Mesendoderm (in vitro differentiated cells): ENCODE measurements at regions not wholly inside any gene's neighbourhood (a gene's known extent, or its start where the extent isn't known, plus 50 kb on each side); places are given as distances from the start of the nearest gene placed in this dataset.

ENCODE experiments used
- DNase-seq: peaks from one replicate; pipeline ENCODE4 v3.0.0; 2013
- H2AK5ac ChIP-seq: 2 replicates; pipeline ENCODE4 v1.6.1; 2013; ENCODE audit warnings: low read length, inconsistent platforms
- H2BK120ac ChIP-seq: 2 replicates; pipeline ENCODE4 v1.6.1; 2013; ENCODE audit warnings: low read depth, mild to moderate bottlenecking, low read length, moderate library complexity, mixed read lengths
- H2BK15ac ChIP-seq: replicated peaks from 2 replicates; pipeline ENCODE4 v1.6.1; 2013; ENCODE audit warnings: low read depth, mild to moderate bottlenecking, moderate library complexity
- H2BK5ac ChIP-seq: 2 replicates; pipeline ENCODE4 v1.6.1; 2013; ENCODE audit warnings: low read length, inconsistent platforms
- H3K18ac ChIP-seq: 2 replicates; pipeline ENCODE4 v1.6.1; 2013; ENCODE audit warnings: mild to moderate bottlenecking, low read length, mixed read lengths
- H3K23ac ChIP-seq: one replicate; pipeline ENCODE4 v1.6.1; 2013; ENCODE audit warnings: low read length
- H3K27ac ChIP-seq: 2 replicates; pipeline ENCODE4 v1.5.1; 2013; ENCODE audit warnings: low read depth, mild to moderate bottlenecking, inconsistent platforms, low read length, moderate library complexity
- H3K27me3 ChIP-seq: 2 replicates; pipeline ENCODE4 v1.6.1; 2013; ENCODE audit warnings: low read length, control low read depth, mild to moderate bottlenecking, inconsistent platforms; ENCODE audit not compliant: insufficient read depth, poor library complexity
- H3K36me3 ChIP-seq: 2 replicates; pipeline ENCODE4 v1.6.1; 2013; ENCODE audit warnings: low read length, inconsistent platforms; ENCODE audit not compliant: control insufficient read depth, insufficient read depth
- H3K4ac ChIP-seq: one replicate; pipeline ENCODE4 v1.6.1; 2013; ENCODE audit warnings: low read depth, mild to moderate bottlenecking, low read length, moderate library complexity
- H3K4me1 ChIP-seq: 2 replicates; pipeline ENCODE4 v1.6.1; 2013; ENCODE audit warnings: low read depth, low read length, inconsistent platforms; ENCODE audit not compliant: control insufficient read depth
- H3K4me2 ChIP-seq: 2 replicates; pipeline ENCODE4 v1.6.1; 2013; ENCODE audit warnings: low read length
- H3K4me3 ChIP-seq: 2 replicates; pipeline ENCODE4 v1.5.1; 2013; ENCODE audit warnings: mild to moderate bottlenecking, low read length
- H3K56ac ChIP-seq: one replicate; pipeline ENCODE4 v1.6.1; 2013; ENCODE audit warnings: low read length
- H3K79me1 ChIP-seq: 2 replicates; pipeline ENCODE4 v1.6.1; 2013; ENCODE audit warnings: low read length, inconsistent platforms
- H3K79me2 ChIP-seq: 2 replicates; pipeline ENCODE4 v1.6.1; 2013; ENCODE audit warnings: mild to moderate bottlenecking, low read length; ENCODE audit not compliant: control insufficient read depth, insufficient read depth
- H3K9ac ChIP-seq: 2 replicates; pipeline ENCODE4 v1.6.1; 2013; ENCODE audit warnings: low read length, inconsistent platforms
- H4K5ac ChIP-seq: one replicate; pipeline ENCODE4 v1.6.1; 2013; ENCODE audit warnings: low read length
- H4K8ac ChIP-seq: one replicate; pipeline ENCODE4 v1.6.1; 2013; ENCODE audit warnings: low read depth, mild to moderate bottlenecking, control low read depth, low read length, moderate library complexity
- WGBS: extraction: QIAGEN DNeasy Blood & Tissue Kit; methylation state at CpG from one replicate; pipeline ENCODE4 v1.1.7; 2013; ENCODE audit warnings: low lambda C conversion rate, missing lambda C conversion rate; ENCODE audit not compliant: insufficient coverage; ENCODE audit errors: extremely low coverage; 5-methylcytosine and 5-hydroxymethylcytosine counted together

- Histone ChIP-seq H3K23ac (no peak overlapping the region), H3K79me2 (no peaks in the 10 kb centered on the region), H3K4ac (no peak overlapping the region), H4K5ac (no peak overlapping the region), H2BK5ac (no peak overlapping the region), H3K4me2 (no peak overlapping the region), H2BK15ac (no peak overlapping the region), H4K8ac (no peak overlapping the region), H3K4me3 (no peak overlapping the region), H3K27me3 (no peaks in the 10 kb centered on the region), H2AK5ac (no peak overlapping the region), H3K4me1 (no peaks in the 10 kb centered on the region), H3K36me3 (no peaks in the 10 kb centered on the region), H3K56ac (no peak overlapping the region), H2BK120ac (no peak overlapping the region), H3K27ac (no peak overlapping the region), H3K18ac (no peak overlapping the region), H3K9ac (no peak overlapping the region), H3K79me1 (no peaks in the 10 kb centered on the region)
- no CpG with 5 or more reads among the region's 11 CpGs for WGBS
- DNase-seq: no peak
These were observed 111.4 kb downstream of the CPZ start for GRCh38 chr4:8703857-8704495.

DNA sequence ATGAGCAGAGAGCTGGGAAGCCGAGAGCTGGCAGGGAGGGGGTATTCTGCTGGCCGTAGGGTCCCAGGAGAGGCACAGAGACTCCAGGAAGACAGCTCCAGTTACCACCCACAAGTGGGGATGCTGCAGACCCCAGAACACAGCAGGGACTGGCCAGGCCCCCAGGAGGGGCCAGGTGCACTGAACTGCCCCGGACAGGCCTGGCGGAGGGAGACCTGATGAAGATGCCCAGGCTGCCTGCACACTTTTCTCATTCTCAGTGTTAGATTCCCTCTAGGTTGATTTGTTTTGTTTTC, 110.8 kb downstream of the CPZ start:
- Histone ChIP-seq H2BK5ac (no peak overlapping the region), H3K27me3 (no peaks in the 10 kb centered on the region), H3K4ac (no peak overlapping the region), H3K23ac (no peak overlapping the region), H3K9ac (no peak overlapping the region), H3K27ac (no peak overlapping the region), H4K8ac (no peak overlapping the region), H3K56ac (no peak overlapping the region), H2BK15ac (no peak overlapping the region), H3K4me2 (no peak overlapping the region), H2AK5ac (no peak overlapping the region), H3K79me2 (no peaks in the 10 kb centered on the region), H3K79me1 (no peaks in the 10 kb centered on the region), H2BK120ac (no peak overlapping the region), H3K4me3 (no peak overlapping the region), H3K18ac (no peak overlapping the region), H3K4me1 (no peaks in the 10 kb centered on the region), H4K5ac (no peak overlapping the region), H3K36me3 (no peaks in the 10 kb centered on the region)
- no CpG with 5 or more reads among the region's 4 CpGs for WGBS
- DNase-seq: no peak

DNA sequence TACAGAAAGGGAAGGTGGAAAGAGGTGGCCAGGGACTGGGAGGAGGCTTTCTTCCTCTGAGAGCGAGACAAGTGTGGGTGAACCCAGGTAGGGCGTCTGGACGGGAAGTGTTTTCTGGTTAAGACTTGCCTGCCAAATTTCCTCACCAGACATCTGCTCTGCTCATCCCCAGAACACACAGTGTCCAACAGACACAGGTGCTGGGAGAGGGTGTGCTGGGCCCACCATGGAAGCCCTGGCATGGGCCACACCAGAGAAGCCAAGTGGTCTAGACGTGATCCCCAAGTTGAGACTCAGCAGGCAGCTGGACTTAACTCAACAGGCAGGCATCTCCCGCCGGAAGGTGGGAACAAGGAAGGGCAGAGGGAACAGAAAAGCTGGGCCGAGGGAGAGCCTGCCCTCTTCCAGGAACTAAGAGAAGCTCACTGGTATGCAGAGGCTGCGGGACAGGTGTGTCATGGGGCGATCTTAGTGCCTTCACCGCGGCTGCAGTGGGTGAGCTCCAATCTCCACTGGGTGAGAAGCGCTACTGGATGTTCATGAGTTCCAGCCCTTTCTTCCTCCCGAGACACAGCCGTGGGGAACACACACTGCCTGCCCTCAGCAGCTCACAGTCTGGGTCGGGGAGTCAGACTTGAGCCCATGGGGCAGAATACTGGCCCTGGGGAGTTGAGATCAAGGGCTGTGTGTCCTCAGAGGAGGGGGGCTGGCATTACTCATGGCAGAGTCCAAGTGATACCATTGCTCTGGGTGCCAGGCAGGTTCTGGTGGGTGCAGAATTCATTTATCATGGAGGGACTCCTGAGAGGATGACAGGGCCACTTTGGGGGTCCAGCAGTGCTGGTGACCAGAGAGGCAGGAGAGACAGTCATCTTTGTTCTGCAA, 110.2 kb downstream of the CPZ start:
- no peaks in the 10 kb centered on the region for H3K79me1 ChIP-seq
- H3K27me3 ChIP-seq: no peaks in the 10 kb centered on the region
- no CpG with 5 or more reads among the region's 15 CpGs for WGBS

DNA sequence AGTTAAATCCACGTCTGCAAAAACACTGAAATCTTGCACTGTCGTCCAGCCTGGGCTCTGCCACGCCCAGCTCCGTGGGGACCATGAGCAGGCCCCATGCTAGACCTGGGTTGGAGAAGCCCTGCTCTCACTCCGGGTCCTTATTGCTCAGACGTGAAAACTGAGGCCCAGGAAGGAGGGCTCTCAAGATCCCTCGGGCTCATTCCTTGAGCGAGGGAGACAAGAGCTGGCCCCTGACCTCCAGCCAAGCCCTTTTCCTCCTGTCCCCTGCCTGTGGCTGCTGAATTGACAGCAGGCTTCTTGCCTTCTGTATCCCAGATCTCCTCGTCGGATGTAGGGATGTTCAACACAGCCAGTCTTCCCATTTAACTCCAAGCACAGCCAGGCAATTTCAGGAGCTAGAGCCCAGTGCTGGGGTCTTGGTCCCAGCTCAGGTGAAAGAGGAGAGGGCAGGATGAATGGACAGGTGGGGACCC, 109.5 kb downstream of the CPZ start:
- H3K79me2 ChIP-seq: no peaks in the 10 kb centered on the region

More for the DNA sequence above, 110.2 kb downstream of the CPZ start:
- H2BK15ac ChIP-seq: no peak overlapping the region
- H3K23ac ChIP-seq: no peak overlapping the region
- H4K8ac ChIP-seq: no peak overlapping the region
- H3K9ac ChIP-seq: no peak overlapping the region
- H3K27ac ChIP-seq: no peak overlapping the region
- no peak overlapping the region for H3K4me3 ChIP-seq
- H3K36me3 ChIP-seq: no peaks in the 10 kb centered on the region
- H2BK5ac ChIP-seq: no peak overlapping the region
- no peaks in the 10 kb centered on the region for H3K79me2 ChIP-seq
- no peak overlapping the region for H3K4me2 ChIP-seq
- no peaks in the 10 kb centered on the region for H3K4me1 ChIP-seq
- no peak overlapping the region for H2BK120ac ChIP-seq
- H3K18ac ChIP-seq: no peak overlapping the region
- no peak overlapping the region for H3K4ac ChIP-seq
- no peak overlapping the region for H2AK5ac ChIP-seq
- no peak overlapping the region for H4K5ac ChIP-seq
- no peak overlapping the region for H3K56ac ChIP-seq
- DNase-seq: no peak

GRCh38 chr4:8701126-8702019, 108.8 kb downstream of the CPZ start:
- no peaks in the 10 kb centered on the region for H3K27me3 ChIP-seq
- no peaks in the 10 kb centered on the region for H3K79me1 ChIP-seq
- H4K8ac ChIP-seq: no peak overlapping the region
- no peak overlapping the region for H2BK5ac ChIP-seq
- no peak overlapping the region for H3K4me2 ChIP-seq
- no peak overlapping the region for H3K18ac ChIP-seq
- H3K23ac ChIP-seq: no peak overlapping the region
- no peak overlapping the region for H4K5ac ChIP-seq
- H3K4ac ChIP-seq: no peak overlapping the region
- no peak for DNase-seq
- H3K36me3 ChIP-seq: no peaks in the 10 kb centered on the region
- H2BK15ac ChIP-seq: no peak overlapping the region
- no peak overlapping the region for H3K56ac ChIP-seq
- H2AK5ac ChIP-seq: no peak overlapping the region
- no peak overlapping the region for H3K9ac ChIP-seq
- H2BK120ac ChIP-seq: no peak overlapping the region
- no CpG with 5 or more reads among the region's 22 CpGs for WGBS
- H3K79me2 ChIP-seq: no peaks in the 10 kb centered on the region
- H3K4me1 ChIP-seq: no peaks in the 10 kb centered on the region
- H3K27ac ChIP-seq: no peak overlapping the region
- no peak overlapping the region for H3K4me3 ChIP-seq

More for the DNA sequence above, 109.5 kb downstream of the CPZ start:
- no peaks in the 10 kb centered on the region for H3K27me3 ChIP-seq
- H3K4ac ChIP-seq: no peak overlapping the region
- no peak overlapping the region for H3K56ac ChIP-seq
- no peaks in the 10 kb centered on the region for H3K36me3 ChIP-seq
- H2BK120ac ChIP-seq: no peak overlapping the region
- H3K4me3 ChIP-seq: no peak overlapping the region
- no CpG with 5 or more reads among the region's 10 CpGs for WGBS
- H3K18ac ChIP-seq: no peak overlapping the region
- H3K9ac ChIP-seq: no peak overlapping the region
- no peak overlapping the region for H2BK15ac ChIP-seq
- no peak overlapping the region for H3K23ac ChIP-seq
- H3K4me1 ChIP-seq: no peaks in the 10 kb centered on the region
- H3K27ac ChIP-seq: no peak overlapping the region
- no peak overlapping the region for H4K5ac ChIP-seq
- H4K8ac ChIP-seq: no peak overlapping the region
- H2AK5ac ChIP-seq: no peak overlapping the region
- no peaks in the 10 kb centered on the region for H3K79me1 ChIP-seq
- H3K4me2 ChIP-seq: no peak overlapping the region
- DNase-seq: no peak
- no peak overlapping the region for H2BK5ac ChIP-seq
